ENCODE measurements at regions not wholly inside any gene's neighbourhood (a gene's known extent, or its start where the extent isn't known, plus 50 kb on each side); places are given as distances from the start of the nearest gene placed in this dataset.

- TF ChIP-seq, protein P1, sequence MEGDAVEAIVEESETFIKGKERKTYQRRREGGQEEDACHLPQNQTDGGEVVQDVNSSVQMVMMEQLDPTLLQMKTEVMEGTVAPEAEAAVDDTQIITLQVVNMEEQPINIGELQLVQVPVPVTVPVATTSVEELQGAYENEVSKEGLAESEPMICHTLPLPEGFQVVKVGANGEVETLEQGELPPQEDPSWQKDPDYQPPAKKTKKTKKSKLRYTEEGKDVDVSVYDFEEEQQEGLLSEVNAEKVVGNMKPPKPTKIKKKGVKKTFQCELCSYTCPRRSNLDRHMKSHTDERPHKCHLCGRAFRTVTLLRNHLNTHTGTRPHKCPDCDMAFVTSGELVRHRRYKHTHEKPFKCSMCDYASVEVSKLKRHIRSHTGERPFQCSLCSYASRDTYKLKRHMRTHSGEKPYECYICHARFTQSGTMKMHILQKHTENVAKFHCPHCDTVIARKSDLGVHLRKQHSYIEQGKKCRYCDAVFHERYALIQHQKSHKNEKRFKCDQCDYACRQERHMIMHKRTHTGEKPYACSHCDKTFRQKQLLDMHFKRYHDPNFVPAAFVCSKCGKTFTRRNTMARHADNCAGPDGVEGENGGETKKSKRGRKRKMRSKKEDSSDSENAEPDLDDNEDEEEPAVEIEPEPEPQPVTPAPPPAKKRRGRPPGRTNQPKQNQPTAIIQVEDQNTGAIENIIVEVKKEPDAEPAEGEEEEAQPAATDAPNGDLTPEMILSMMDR (IDR thresholded peaks at IDR 0.05) = no peak
- no peak for TF ChIP-seq ZFX (IDR thresholded peaks at IDR 0.05; ENCODE audit: borderline replicate concordance)
Observed at GRCh38 chr5:17005107-17005828, 69.2 kb upstream of the MYO10 start.

Measured in 22Rv1 (cell line).